ENCODE measurements at regions not wholly inside any gene's neighbourhood (a gene's known extent, or its start where the extent isn't known, plus 50 kb on each side); places are given as distances from the start of the nearest gene placed in this dataset.
A peak's percentile ranks its signal among the peaks of the same experiment; 100 is the strongest.
"Not testable (repeated sequence)": the region's sequence is repeated elsewhere in the genome, so short reads cannot be mapped to it uniquely, and the experiment has no call there.

- peak; percentile 20 for DNase-seq (ENCODE audit: low read depth)
These were observed 667.2 kb downstream of the TLE1 start for GRCh38 chr9:81022177-81022576.

DNA sequence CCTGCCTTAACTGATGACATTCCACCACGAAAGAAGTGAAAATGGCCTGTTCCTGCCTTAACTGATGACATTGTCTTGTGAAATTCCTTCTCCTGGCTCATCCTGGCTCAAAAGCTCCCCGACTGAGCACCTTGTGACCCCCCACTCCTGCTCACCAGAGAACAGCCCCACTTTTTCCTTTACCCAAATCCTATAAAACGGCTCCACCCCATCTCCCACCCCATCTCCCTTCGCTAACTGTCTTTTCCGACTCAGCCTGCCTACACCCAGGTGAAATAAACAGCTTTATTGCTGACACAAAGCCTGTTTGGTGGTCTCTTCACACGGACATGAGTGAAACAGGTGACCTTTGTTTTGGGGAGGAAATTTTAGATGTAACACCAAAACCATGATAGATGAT lies 674.4 kb downstream of the TLE1 start:
- DNase-seq (ENCODE audit: low read depth), result not testable (repeated sequence)

- DNase-seq (ENCODE audit: low read depth), result not testable (repeated sequence)
These were observed 676.2 kb downstream of the TLE1 start for GRCh38 chr9:81013191-81013590.

- DNase-seq (ENCODE audit: low read depth), result no peak
These were observed 686.4 kb downstream of the TLE1 start for GRCh38 chr9:81002906-81003305.

DNA sequence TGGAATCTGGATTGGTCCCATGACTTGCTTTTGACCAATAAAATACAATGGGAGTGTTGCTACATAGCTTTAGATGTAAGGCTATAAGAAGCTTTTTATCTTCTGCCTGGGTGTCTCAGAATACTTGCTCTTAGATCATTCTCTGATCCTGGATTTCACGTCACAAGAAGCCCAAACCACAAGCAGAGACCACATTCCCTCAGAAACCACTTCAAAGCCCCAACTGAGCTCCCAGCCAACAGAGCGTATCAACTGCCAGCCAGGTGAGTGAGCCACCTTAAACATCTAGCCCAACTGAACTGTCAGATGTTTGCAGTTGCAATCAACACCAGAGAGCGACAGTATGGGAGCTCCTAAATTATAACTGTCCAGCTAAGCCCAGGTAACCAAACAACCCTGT lies 687.1 kb downstream of the TLE1 start:
- no peak for DNase-seq (ENCODE audit: low read depth)

DNA sequence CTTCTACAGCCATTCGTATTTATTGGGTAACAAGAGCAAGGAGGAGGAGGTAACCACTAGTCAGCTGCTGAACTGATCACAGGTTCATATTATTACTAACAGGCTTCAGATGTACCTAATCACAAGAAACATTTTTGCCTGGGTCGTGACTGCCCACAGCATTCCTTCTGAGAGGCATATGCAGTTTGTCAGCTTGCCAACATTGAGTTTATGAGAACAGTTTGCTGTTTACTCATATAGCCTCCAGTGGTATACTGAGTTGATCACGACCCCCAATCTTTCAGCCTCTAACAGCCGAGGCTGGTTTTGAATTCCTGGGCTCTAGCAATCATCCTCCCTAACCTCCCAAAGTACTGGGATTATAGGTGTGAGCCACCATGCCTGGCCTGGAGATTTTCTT lies 693.6 kb downstream of the TLE1 start:
- DNase-seq (ENCODE audit: low read depth), result peak; percentile 45

DNA sequence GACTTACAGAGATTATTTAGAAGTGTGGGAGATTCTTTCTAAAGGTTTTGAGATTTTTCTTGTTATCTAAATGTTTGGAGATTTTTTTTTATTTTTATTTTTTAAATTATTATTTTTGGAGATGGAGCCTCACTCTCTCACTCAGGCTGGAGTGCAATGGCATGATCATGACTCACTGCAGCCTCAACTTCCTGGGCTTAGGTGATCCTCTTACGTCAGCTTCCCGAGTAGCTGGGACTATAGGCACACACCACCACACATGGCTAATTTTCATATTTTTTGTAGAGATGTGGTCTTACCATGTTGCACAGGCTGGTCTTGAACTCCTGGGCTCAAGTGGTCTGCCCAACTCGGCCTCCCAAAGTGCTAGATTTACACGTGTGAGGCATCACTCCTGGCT lies 694.5 kb downstream of the TLE1 start:
- peak; percentile 54 for DNase-seq (ENCODE audit: low read depth)

DNA sequence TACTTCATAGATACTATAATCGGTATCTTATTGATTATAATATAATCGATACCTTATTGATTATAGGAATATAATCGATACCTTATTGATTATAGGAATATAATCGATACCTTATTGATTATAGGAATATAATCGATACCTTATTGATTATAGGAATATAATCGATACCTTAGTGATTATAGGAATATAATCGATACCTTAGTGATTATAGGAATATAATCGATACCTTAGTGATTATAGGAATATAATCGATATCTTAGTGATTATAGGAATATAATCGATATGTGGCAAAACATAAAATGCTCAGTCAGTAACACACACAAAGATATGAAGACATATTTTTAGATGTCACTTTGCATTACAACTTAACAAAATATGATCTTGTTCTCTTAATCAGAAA lies 703.8 kb downstream of the TLE1 start:
- not testable (repeated sequence) for DNase-seq (ENCODE audit: low read depth)

DNA sequence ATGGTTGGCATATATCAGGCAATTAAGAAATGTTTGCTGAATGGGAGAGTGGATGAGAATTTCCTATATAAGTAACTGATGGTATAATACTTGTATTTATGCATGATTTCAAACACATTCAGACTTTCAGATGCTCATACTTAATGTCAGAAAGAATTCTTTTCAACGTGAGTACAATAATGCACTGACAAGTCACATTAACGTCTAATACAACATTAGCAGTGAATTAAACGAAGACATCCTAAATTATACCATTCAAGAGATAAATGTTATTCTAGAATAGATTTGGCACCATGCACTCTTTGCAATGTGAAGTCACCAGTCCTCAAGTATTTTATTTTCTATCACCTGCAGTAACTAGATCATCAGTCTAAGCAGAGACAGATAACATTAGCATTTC lies 712.9 kb downstream of the TLE1 start:
- no peak for DNase-seq (ENCODE audit: low read depth)

DNA sequence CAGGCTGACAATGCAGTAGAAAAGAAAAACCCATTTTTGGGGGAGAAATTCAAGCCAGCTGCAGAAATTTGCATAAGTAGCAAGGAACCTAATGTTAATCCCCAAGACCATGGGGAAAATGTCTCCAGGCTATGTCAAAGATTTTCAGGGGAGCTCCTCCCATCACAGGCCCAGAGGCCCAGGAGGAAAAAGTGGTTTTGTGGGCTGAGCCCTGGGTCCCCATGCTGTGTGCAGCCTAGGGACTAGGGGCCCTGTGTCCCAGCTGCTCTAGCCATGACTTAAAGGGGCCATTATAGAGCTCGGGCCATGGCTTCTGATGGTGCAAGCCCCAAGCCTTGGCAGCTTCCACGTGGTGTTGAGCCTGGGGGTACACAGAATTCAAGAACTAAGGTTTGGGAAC lies 719.0 kb downstream of the TLE1 start:
- DNase-seq (ENCODE audit: low read depth), result not testable (repeated sequence)

DNA sequence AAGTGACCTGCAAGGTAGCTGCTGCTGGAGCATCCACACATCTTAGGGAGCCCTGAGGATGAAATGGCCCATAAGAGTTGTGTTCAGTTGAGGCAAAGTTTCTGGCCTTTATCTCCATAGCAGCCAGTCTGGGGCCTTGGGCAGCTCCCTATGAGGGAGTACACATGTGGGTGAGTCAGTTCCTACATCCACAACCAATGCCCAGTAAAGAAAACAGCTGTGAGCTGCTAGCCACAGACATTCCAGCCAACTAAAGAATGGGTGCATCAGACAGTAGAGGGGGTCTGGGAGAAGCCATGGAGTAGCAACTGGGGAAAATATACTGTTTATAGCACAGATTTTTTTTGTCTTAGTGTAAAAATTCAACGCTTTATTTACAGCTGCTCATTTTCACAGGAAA lies 720.7 kb downstream of the TLE1 start:
- peak; percentile 96 for DNase-seq (ENCODE audit: low read depth)

DNA sequence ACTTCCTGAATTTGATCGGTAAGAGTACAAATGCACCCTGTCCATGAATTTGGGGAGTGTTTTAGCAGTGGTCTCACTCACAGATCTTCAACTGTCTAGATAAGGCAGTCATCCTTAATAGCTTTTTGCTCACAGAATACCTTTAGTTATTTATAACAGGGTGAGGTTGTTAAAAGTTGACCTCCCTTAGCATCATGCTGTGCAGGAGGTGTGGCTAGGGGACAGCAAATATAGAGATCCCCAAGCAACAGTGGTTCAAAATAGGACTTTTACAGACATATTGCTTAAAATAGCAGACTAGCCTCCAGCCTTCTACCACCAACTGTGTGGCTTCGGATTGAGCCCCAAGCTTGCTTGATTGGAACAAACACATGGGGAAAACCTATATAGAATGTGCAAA lies 724.4 kb downstream of the TLE1 start:
- no peak for DNase-seq (ENCODE audit: low read depth)

DNA sequence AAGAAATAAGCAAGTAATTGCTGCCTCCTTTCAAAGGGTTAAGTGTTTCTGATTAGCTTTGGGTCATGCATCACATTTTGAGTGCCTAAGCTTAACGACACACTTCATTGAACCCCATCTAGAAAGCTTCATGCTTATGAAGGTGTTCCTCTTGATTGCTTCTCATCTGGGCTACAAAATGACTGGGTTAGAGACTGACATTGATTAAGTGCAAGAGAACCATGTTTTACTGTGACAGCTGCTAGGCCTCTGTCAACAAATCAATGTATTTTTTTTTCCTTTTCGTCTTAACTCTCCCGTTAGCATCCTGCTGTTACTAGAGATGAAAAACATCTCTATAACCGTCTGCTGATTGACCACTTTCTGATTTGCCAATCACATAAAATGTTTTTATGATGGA lies 725.0 kb downstream of the TLE1 start:
- DNase-seq (ENCODE audit: low read depth), result no peak

DNA sequence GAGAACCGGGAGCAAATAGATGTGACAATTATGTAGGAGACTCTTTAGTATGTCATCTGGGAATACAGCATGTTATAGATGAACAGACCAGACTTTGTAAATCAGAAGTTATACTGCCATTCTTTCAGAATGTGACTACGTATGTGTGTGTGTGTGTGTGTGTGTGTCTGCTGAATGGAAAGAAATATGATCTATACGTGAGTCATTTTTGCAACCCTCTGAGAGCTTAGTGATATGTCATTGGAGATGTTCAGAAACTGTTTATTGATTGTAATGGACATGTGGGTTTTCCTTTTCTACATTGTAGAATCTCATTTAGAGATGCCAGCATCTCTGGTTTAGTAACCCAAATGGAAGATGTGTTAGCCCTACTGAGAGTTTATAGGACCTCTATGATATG lies 731.5 kb downstream of the TLE1 start:
- DNase-seq (ENCODE audit: low read depth), result peak; percentile 53

GRCh38 chr9:80954521-80954920 lies 734.8 kb downstream of the TLE1 start:
- peak; percentile 72 for DNase-seq (ENCODE audit: low read depth)

- DNase-seq (ENCODE audit: low read depth), result peak; percentile 27
These were observed 736.9 kb downstream of the TLE1 start for GRCh38 chr9:80952363-80952922.

DNA sequence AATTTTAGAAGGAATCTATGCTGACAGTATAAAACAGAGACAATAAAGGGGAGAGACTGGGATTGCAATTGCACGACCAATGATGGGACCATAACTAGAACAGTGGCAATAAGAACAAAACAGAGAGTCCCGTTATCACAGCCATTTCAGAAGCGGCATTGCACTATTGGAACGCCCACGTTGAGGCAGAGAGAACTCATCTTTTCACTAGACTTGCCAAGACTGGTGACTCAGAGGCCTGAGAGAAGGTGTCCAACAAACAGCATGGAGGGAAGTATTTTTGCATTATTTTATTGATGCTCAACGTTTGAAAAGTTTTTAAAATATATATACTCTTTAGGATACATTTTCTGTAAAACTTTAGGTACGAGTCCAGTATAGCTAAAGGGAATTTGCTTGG lies 737.7 kb downstream of the TLE1 start:
- DNase-seq (ENCODE audit: low read depth), result peak; percentile 81

- no peak for DNase-seq (ENCODE audit: low read depth)
These were observed 740.5 kb downstream of the TLE1 start for GRCh38 chr9:80948876-80949275.

- DNase-seq (ENCODE audit: low read depth), result no peak
These were observed 741.3 kb downstream of the TLE1 start for GRCh38 chr9:80948066-80948465.

DNA sequence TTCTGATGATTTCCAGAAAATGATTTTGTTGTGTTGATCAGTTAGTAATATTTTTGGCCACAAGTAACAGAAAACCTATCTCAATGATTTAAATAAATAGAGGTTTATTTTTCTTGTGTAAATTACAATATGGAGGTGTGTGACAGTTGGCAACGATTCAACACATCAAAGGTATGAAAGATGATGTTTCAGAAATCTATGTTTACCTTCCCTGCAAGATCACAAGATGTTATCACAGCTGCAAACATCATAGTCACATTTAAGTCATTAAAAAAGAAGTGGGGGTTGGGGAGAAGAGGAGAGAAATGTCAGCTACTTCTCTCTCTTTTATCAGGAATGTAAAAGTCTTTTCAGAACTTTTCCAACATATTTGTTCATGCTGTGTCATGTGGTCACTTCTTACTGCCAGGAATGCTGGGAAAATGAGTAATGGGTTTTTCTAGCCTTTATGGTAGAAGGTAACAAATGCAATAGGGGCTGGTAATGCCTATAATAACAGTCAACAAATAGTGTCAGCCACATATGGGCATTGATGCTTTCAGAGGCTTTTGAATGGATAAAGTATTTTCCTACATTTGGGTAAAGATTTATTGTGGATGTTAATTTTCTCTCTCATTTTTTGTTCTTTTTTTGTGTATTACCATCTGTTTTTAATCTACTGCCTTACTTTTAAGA lies 742.7 kb downstream of the TLE1 start:
- DNase-seq (ENCODE audit: low read depth), result no peak

- no peak for DNase-seq (ENCODE audit: low read depth)
These were observed 743.9 kb downstream of the TLE1 start for GRCh38 chr9:80945436-80945835.

DNA sequence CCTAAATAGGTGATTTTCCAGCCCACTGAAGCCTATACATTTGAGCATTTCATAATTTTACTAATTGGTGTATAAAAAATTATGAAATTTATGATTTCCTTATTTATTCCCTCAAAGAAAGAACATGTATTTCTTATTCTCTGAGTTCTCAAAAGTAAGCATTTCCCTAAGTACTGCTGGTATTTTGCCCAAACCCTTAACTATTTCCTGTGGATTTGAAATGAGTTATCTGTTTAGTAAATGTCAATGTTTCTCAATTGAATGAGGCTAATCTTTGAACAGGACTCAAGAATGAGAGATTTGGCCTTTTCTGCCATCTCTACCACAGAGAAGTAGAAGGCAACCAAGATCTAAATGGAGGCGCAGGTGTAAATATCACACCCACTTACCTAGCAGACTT lies 751.7 kb downstream of the TLE1 start:
- DNase-seq (ENCODE audit: low read depth), result no peak

DNA sequence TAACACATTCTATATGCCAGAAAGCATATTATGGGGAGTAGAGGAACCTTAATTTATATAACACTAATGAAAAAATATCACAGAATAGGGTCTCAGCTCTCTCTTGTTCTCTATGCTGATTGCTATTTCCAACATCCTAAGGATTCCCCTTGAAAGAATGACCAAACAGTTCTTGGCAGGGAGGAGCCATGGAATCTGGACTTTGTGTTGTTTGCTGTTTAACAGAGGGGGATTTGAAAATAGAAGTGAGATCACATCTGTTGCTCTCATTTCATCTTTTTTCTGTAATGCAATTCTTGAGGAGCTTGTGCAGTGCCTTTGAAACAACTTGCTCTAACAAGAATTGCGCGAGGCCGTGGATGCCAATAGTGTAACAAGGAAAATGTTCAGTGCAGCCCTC lies 755.3 kb downstream of the TLE1 start:
- DNase-seq (ENCODE audit: low read depth), result no peak
